Muscle of leg (tissue), 3 donors: ENCODE measurements at regions not wholly inside any gene's neighbourhood (a gene's known extent, or its start where the extent isn't known, plus 50 kb on each side); places are given as distances from the start of the nearest gene placed in this dataset.
"Not testable (repeated sequence)": the region's sequence is repeated elsewhere in the genome, so short reads cannot be mapped to it uniquely, and the experiment has no call there.

Experiments
- DNase-seq: peaks from one replicate; pipeline ENCODE4 v3.0.0; 2013
- H3K27ac ChIP-seq: one replicate; pipeline ENCODE4 v1.5.1; 2013; ENCODE audit warnings: mild to moderate bottlenecking, low read length, control low read depth
- H3K27me3 ChIP-seq: one replicate; pipeline ENCODE4 v1.6.1; 2013; ENCODE audit warnings: low read length; ENCODE audit not compliant: control insufficient read depth, insufficient read depth
- H3K36me3 ChIP-seq: one replicate; pipeline ENCODE4 v1.6.1; 2013; ENCODE audit warnings: low read length; ENCODE audit not compliant: control insufficient read depth, insufficient read depth
- H3K4me1 ChIP-seq: one replicate; pipeline ENCODE4 v1.6.1; 2013; ENCODE audit warnings: low read length; ENCODE audit not compliant: control insufficient read depth, insufficient read depth
- H3K4me3 ChIP-seq: one replicate; pipeline ENCODE4 v1.5.1; 2013; ENCODE audit warnings: low read length, control low read depth
- H3K9me3 ChIP-seq: replicated peaks from 2 replicates; pipeline ENCODE4 v1.6.1; 2013; ENCODE audit warnings: low read depth, low read length; ENCODE audit not compliant: control insufficient read depth
- WGBS: methylation state at CpG from one replicate; pipeline ENCODE4 v1.1.5; 2013; ENCODE audit warnings: missing lambda C conversion rate; ENCODE audit not compliant: insufficient coverage; 5-methylcytosine and 5-hydroxymethylcytosine counted together

GRCh38 chr11:46223252-46223513 lies 54.3 kb upstream of the CREB3L1 start:
- WGBS: 47% methylated on average over 2 of the region's 4 CpGs
- Histone ChIP-seq H3K27ac (no peak overlapping the region), H3K9me3 (no peaks in the 10 kb centered on the region), H3K4me1 (no peaks in the 10 kb centered on the region), H3K27me3 (peaks cover 6% of the 10 kb centered on the region), H3K36me3 (no peaks in the 10 kb centered on the region), H3K4me3 (no peak overlapping the region)
- DNase-seq: no peak

DNA sequence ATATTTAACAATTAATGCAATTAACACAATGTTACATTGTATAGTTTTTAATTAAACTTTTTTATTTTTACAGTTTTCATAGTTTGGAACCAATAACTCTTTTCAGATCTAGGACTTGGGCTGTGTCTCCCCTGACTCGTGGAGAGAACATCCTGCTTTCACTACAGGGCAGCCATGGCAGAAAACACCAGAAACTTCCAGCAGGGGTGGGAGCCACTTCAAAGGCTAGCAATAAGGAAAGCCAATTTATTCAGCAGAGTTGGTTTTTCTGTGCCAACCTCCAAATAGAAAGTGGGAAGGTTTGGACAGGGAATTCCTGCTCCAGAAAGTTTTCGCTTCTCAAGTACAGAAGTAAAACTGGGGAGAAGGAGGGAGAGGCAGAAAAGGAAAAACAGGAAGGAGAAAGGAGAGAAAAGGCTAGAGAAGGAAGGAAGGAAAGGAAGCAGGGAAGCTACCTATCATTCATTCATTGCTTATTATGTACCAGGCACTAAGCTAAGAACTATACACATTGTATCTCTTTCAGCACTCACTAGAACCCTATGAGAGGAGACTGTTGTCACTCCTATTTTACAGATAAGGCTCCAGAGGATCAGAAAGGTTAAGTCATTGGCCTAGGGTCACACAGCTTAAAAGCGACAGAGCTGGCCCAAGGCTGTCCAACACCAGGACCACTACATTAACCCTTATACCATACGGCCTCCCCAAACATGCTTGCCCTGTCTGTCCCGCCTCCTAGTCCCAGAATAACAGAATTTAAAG lies 54.8 kb upstream of the CREB3L1 start:
- 46% methylated on average over 4 of the region's 5 CpGs for WGBS
- no peaks in the 10 kb centered on the region for H3K9me3 ChIP-seq
- H3K27ac ChIP-seq: no peak overlapping the region
- peak; percentile 66 for DNase-seq
- no peaks in the 10 kb centered on the region for H3K4me1 ChIP-seq
- H3K27me3 ChIP-seq: peaks cover 4% of the 10 kb centered on the region
- no peaks in the 10 kb centered on the region for H3K36me3 ChIP-seq
- H3K4me3 ChIP-seq: no peak overlapping the region

DNA sequence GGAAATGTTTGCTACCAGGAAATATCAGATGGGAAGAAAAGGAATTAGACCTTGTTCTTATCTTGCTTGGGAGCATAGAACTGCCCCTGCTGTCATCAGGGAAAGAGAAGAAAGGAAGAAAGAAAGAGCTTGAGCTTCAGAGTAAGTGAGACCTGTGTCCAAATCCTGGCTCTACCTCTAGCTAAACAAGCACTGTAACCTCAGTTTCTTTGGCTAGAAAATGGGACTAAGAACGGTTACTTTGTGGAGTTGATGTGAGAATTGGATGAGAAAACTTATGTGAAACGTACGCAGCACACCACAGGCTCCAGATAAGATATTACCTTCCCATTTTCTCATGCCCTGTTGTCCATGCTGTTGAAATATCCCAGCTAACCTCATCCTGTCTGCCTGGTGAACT lies 57.1 kb upstream of the CREB3L1 start:
- DNase-seq: no peak
- no peak overlapping the region for H3K27ac ChIP-seq
- no peaks in the 10 kb centered on the region for H3K4me1 ChIP-seq
- H3K9me3 ChIP-seq: no peaks in the 10 kb centered on the region
- H3K4me3 ChIP-seq: no peak overlapping the region
- H3K27me3 ChIP-seq: peaks cover 4% of the 10 kb centered on the region
- no peaks in the 10 kb centered on the region for H3K36me3 ChIP-seq
- WGBS: 50% methylated on average over 2 of the region's 3 CpGs

GRCh38 chr11:46216765-46217089 lies 60.7 kb upstream of the CREB3L1 start:
- H3K4me3 ChIP-seq: no peak overlapping the region
- 41% methylated on average over 4 of the region's 6 CpGs for WGBS
- H3K4me1 ChIP-seq: no peaks in the 10 kb centered on the region
- H3K27ac ChIP-seq: no peak overlapping the region
- H3K9me3 ChIP-seq: no peaks in the 10 kb centered on the region
- H3K27me3 ChIP-seq: peaks cover 4% of the 10 kb centered on the region
- no peak for DNase-seq
- no peaks in the 10 kb centered on the region for H3K36me3 ChIP-seq

GRCh38 chr11:46216019-46216764 lies 61.3 kb upstream of the CREB3L1 start:
- peaks cover 4% of the 10 kb centered on the region for H3K27me3 ChIP-seq
- H3K4me3 ChIP-seq: no peak overlapping the region
- DNase-seq: no peak
- WGBS: 37% methylated on average over 2 of the region's 10 CpGs
- H3K9me3 ChIP-seq: no peaks in the 10 kb centered on the region
- no peaks in the 10 kb centered on the region for H3K36me3 ChIP-seq
- no peak overlapping the region for H3K27ac ChIP-seq
- no peaks in the 10 kb centered on the region for H3K4me1 ChIP-seq

DNA sequence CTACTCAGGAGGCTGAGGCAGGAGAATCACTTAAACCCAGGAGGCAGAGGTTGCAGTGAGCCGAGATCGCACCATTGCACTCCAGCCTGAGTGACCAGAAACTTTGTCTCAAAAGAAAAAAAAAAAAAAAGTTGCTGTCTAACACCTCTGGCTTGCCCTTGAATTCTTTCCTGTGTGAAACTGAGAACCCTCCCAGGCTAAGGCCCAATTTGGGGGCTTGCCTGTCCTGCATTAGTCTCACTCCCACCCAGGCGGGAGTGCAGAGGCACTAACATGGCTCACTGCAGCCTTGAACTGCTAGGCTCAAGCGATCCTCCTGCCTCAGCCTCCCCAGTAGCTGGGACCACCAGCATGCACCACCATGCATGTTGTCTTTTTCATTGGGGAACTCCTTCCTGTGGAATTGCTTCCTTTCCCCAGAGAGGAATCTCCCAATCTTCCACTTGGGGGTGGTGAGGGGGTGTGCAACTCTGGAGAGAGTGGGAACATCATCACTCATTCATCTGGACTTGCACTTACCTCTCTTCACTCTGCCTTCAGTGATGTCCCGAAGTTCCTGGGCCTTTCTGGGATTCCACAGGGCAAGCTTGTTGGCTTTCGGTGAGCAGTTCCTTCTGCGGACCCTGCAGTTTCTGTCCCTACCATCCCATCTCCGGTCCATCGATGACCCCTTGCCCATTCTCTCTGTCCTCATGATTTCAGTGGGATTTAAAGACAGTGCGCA lies 62.1 kb upstream of the CREB3L1 start:
- no peak overlapping the region for H3K4me3 ChIP-seq
- H3K27me3 ChIP-seq: no peaks in the 10 kb centered on the region
- no peak overlapping the region for H3K27ac ChIP-seq
- DNase-seq: no peak
- WGBS: 95% methylated on average over 8 of the region's 10 CpGs
- H3K4me1 ChIP-seq: no peaks in the 10 kb centered on the region
- no peaks in the 10 kb centered on the region for H3K36me3 ChIP-seq
- H3K9me3 ChIP-seq: no peaks in the 10 kb centered on the region

GRCh38 chr11:46212720-46213119 lies 64.7 kb upstream of the CREB3L1 start:
- no peak for DNase-seq
- no CpG with 5 or more reads among the region's 3 CpGs for WGBS
- Histone ChIP-seq H3K27ac (no peak overlapping the region), H3K4me1 (no peaks in the 10 kb centered on the region), H3K27me3 (no peaks in the 10 kb centered on the region), H3K9me3 (no peaks in the 10 kb centered on the region), H3K36me3 (no peaks in the 10 kb centered on the region), H3K4me3 (no peak overlapping the region)

GRCh38 chr11:46210856-46211255 lies 66.6 kb upstream of the CREB3L1 start:
- no peaks in the 10 kb centered on the region for H3K4me1 ChIP-seq
- H3K27ac ChIP-seq: no peak overlapping the region
- no peaks in the 10 kb centered on the region for H3K9me3 ChIP-seq
- no peaks in the 10 kb centered on the region for H3K27me3 ChIP-seq
- no peak for DNase-seq
- H3K36me3 ChIP-seq: no peaks in the 10 kb centered on the region
- no CpG with 5 or more reads among the region's 3 CpGs for WGBS
- H3K4me3 ChIP-seq: no peak overlapping the region

- DNase-seq: no peak
- WGBS: no CpG with 5 or more reads among the region's 4 CpGs
- H3K27ac ChIP-seq: no peak overlapping the region
- no peaks in the 10 kb centered on the region for H3K4me1 ChIP-seq
- H3K9me3 ChIP-seq: no peaks in the 10 kb centered on the region
- no peaks in the 10 kb centered on the region for H3K36me3 ChIP-seq
- no peak overlapping the region for H3K4me3 ChIP-seq
- no peaks in the 10 kb centered on the region for H3K27me3 ChIP-seq
Measured at GRCh38 chr11:46210133-46210636, 67.3 kb upstream of the CREB3L1 start.

DNA sequence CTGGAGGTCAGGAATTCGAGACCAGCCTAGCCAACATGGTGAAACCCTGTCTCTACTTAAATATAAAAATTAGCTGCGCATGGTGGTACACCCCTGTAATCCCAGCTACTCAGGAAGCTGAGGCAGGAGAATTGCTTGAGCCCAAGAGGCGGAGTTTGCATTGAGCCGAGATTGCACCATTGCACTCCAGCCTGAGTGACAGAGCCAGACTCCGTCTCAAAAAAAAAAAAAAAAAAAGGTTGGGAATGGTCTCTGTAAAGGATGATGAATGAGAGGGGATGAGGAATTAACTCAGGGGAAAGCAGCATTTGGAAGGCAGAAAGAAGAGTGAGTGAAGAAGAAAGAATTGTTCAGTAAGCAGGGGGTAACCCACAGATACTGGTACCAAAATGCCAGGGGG lies 67.8 kb upstream of the CREB3L1 start:
- not testable (repeated sequence) for H3K27me3 ChIP-seq, H3K4me3 ChIP-seq, H3K4me1 ChIP-seq, H3K9me3 ChIP-seq, H3K27ac ChIP-seq, H3K36me3 ChIP-seq, DNase-seq
- 64% methylated on average over 4 of the region's 5 CpGs for WGBS
